PC-9 (cell line): ENCODE measurements at regions not wholly inside any gene's neighbourhood (a gene's known extent, or its start where the extent isn't known, plus 50 kb on each side); places are given as distances from the start of the nearest gene placed in this dataset.

Source experiments
- BruUV-seq: library from RNA; stranded (reverse); fragments of 400-500 nt; replicated peaks from 2 replicates; lab custom pipeline; 2021; lab: Mats Ljungman, UMichigan
- CTCF ChIA-PET: fragments of 300-600 bp; sonication (Branson Sonifier 250); formaldehyde crosslinking; loops from one replicate; lab custom pipeline; 2022; ENCODE audit warnings: antibody characterized with exemption; lab: Charles Lee
- POLR2A ChIA-PET: fragments of 300-600 bp; sonication (Branson Sonifier 250); formaldehyde crosslinking; loops from one replicate; lab custom pipeline; 2022; ENCODE audit warnings: antibody characterized with exemption; ENCODE audit not compliant: unreplicated experiment; lab: Charles Lee
- DNase-seq, 2 experiments: peaks; one replicate each; pipeline versions ENCODE4 v3.0.0 to v3.0.0-alpha.2; 2015 to 2022; ENCODE audit warnings: mixed read lengths in 1 of 2
- H2AFZ ChIP-seq: fragments of 200-600 bp; sonication (generic); 2 replicates; pipeline ENCODE4 v1.8.1; 2017; ENCODE audit warnings: antibody characterized with exemption
- H3F3A ChIP-seq: fragments of 200-600 bp; sonication (generic); 2 replicates; pipeline ENCODE4 v1.8.1; 2017; ENCODE audit warnings: antibody characterized with exemption, mild to moderate bottlenecking, low read depth; ENCODE audit not compliant: insufficient read depth
- H3K27ac ChIP-seq: fragments of 200-600 bp; sonication (generic); 2 replicates; pipeline ENCODE4 v1.6.1; 2016; ENCODE audit warnings: mixed run types
- H3K27me3 ChIP-seq: fragments of 200-600 bp; sonication (generic); 2 replicates; pipeline ENCODE4 v1.6.1; 2016; ENCODE audit warnings: low read depth, mixed run types; ENCODE audit not compliant: insufficient read depth
- H3K36me3 ChIP-seq: fragments of 200-600 bp; sonication (generic); 2 replicates; pipeline ENCODE4 v1.6.1; 2016; ENCODE audit warnings: low read depth, mixed run types
- H3K4me1 ChIP-seq: fragments of 200-600 bp; sonication (generic); replicated peaks from 2 replicates; pipeline ENCODE4 v1.6.1; 2016; ENCODE audit warnings: mixed run types; ENCODE audit not compliant: insufficient read depth
- H3K4me2 ChIP-seq: fragments of 200-600 bp; sonication (generic); 2 replicates; pipeline ENCODE4 v1.6.1; 2017; ENCODE audit warnings: mixed run types
- H3K4me3 ChIP-seq: fragments of 200-600 bp; sonication (generic); 2 replicates; pipeline ENCODE4 v1.6.1; 2016; ENCODE audit warnings: mixed run types
- H3K79me2 ChIP-seq: fragments of 200-600 bp; sonication (generic); 2 replicates; pipeline ENCODE4 v1.6.1; 2017; ENCODE audit warnings: low read depth, mixed run types
- H3K9me2 ChIP-seq: fragments of 200-600 bp; sonication (generic); 2 replicates; pipeline ENCODE4 v1.8.1; 2017; ENCODE audit warnings: mild to moderate bottlenecking; ENCODE audit not compliant: insufficient read depth
- H3K9me3 ChIP-seq: fragments of 200-600 bp; sonication (generic); 2 replicates; pipeline ENCODE4 v1.8.1; 2016; ENCODE audit warnings: low read depth; ENCODE audit not compliant: insufficient read depth
- H4K20me1 ChIP-seq: fragments of 200-600 bp; sonication (generic); 2 replicates; pipeline ENCODE4 v1.8.1; 2017; ENCODE audit not compliant: insufficient read depth
- CTCF ChIP-seq: fragments of 200-600 bp; sonication (generic); conservative IDR thresholded peaks from 2 replicates; pipeline ENCODE4 v1.6.1; 2017; ENCODE audit warnings: mixed run types, antibody characterized with exemption, mild to moderate bottlenecking, moderate library complexity
- EZH2 ChIP-seq: fragments of 200-600 bp; sonication (generic); IDR thresholded peaks from 2 replicates; pipeline ENCODE4 v1.8.0; 2017; ENCODE audit warnings: antibody characterized with exemption, low read depth
- intact Hi-C: fragments of 100-400 bp; cut with micrococcal nuclease; formaldehyde crosslinking; loops from one replicate; pipeline ENCODE4 v1.10.0; 2022; ENCODE audit not compliant: unreplicated experiment

- intact Hi-C loops = no loop called here
- POLR2A ChIA-PET = no interaction called here
- no peak overlapping the region for H3K27ac ChIP-seq
- H3K36me3 ChIP-seq = no peaks in the 10 kb centered on the region
- H4K20me1 ChIP-seq = no peaks in the 10 kb centered on the region
- H3K9me2 ChIP-seq = 0 out of 2 replicates have a peak, but pooled peaks cover 3% of the 10 kb centered on the region
- BruUV-seq = no TSS peak
- no peak for DNase-seq
- TF ChIP-seq CTCF (no peak), EZH2 (no peak)
- no peaks in the 10 kb centered on the region for H3K4me1 ChIP-seq
- H3K9me3 ChIP-seq = no peaks in the 10 kb centered on the region
- H3F3A ChIP-seq = no peaks in the 10 kb centered on the region
- no peak overlapping the region for H3K4me3 ChIP-seq
- no peak overlapping the region for H3K4me2 ChIP-seq
- H3K27me3 ChIP-seq = no peaks in the 10 kb centered on the region
- CTCF ChIA-PET = no interaction called here
- no peaks in the 10 kb centered on the region for H3K79me2 ChIP-seq
- no peak overlapping the region for H2AFZ ChIP-seq
Observed at GRCh38 chr13:75161804-75162203, 320.2 kb downstream of the TBC1D4 start.

- Histone ChIP-seq H3K79me2 (no peaks in the 10 kb centered on the region), H3K36me3 (no peaks in the 10 kb centered on the region), H3F3A (no peaks in the 10 kb centered on the region), H3K4me2 (no peak overlapping the region), H4K20me1 (no peaks in the 10 kb centered on the region), H3K4me1 (no peaks in the 10 kb centered on the region), H3K27ac (no peak overlapping the region), H3K9me3 (no peaks in the 10 kb centered on the region), H3K4me3 (no peak overlapping the region), H3K9me2 (0 out of 2 replicates have a peak, but pooled peaks cover 3% of the 10 kb centered on the region), H3K27me3 (no peaks in the 10 kb centered on the region), H2AFZ (peak overlapping the region; percentile 27; the same call in 1 of the 2 replicates)
- ChIA-PET POLR2A (no interaction called here), CTCF (no interaction called here)
- no TSS peak for BruUV-seq
- DNase-seq = no peak
- intact Hi-C loops = no loop called here
- TF ChIP-seq EZH2 (no peak), CTCF (no peak)
Observed at GRCh38 chr13:75160984-75161383, 321.0 kb downstream of the TBC1D4 start.

GRCh38 chr13:75154331-75154730 is 327.6 kb downstream of the TBC1D4 start:
- no peaks in the 10 kb centered on the region for H3K9me3 ChIP-seq
- H3K9me2 ChIP-seq = no peaks in the 10 kb centered on the region
- no peaks in the 10 kb centered on the region for H3F3A ChIP-seq
- no peak overlapping the region for H3K4me2 ChIP-seq
- H3K4me1 ChIP-seq = no peaks in the 10 kb centered on the region
- no peaks in the 10 kb centered on the region for H3K79me2 ChIP-seq
- no peak overlapping the region for H3K4me3 ChIP-seq
- ChIA-PET CTCF (no interaction called here), POLR2A (no interaction called here)
- H3K36me3 ChIP-seq = no peaks in the 10 kb centered on the region
- BruUV-seq = no TSS peak
- H4K20me1 ChIP-seq = no peaks in the 10 kb centered on the region
- intact Hi-C loops = no loop called here
- no peak overlapping the region for H2AFZ ChIP-seq
- no peak overlapping the region for H3K27ac ChIP-seq
- H3K27me3 ChIP-seq = no peaks in the 10 kb centered on the region
- DNase-seq = no peak
- TF ChIP-seq CTCF (no peak), EZH2 (no peak)
